ENCODE measurements at regions not wholly inside any gene's neighbourhood (a gene's known extent, or its start where the extent isn't known, plus 50 kb on each side); places are given as distances from the start of the nearest gene placed in this dataset.
"Not testable (repeated sequence)": the region's sequence is repeated elsewhere in the genome, so short reads cannot be mapped to it uniquely, and the experiment has no call there.

GRCh38 chr6:26829480-26829879 lies 169.9 kb upstream of the ZNF322 start:
- POLR2A ChIA-PET; DNase-seq (ENCODE audit: extremely low spot score); CTCF ChIA-PET: not testable (repeated sequence)

- DNase-seq (ENCODE audit: extremely low spot score); CTCF ChIA-PET; POLR2A ChIA-PET: not testable (repeated sequence)
These were observed 171.4 kb upstream of the ZNF322 start for GRCh38 chr6:26830992-26831391.

- POLR2A ChIA-PET; CTCF ChIA-PET; DNase-seq (ENCODE audit: extremely low spot score): not testable (repeated sequence)
These were observed 176.2 kb upstream of the ZNF322 start for GRCh38 chr6:26835707-26836106.

- CTCF ChIA-PET; DNase-seq (ENCODE audit: extremely low spot score); POLR2A ChIA-PET: not testable (repeated sequence)
These were observed 177.1 kb upstream of the ZNF322 start for GRCh38 chr6:26836657-26837056.

GRCh38 chr6:26844823-26845222 lies 185.3 kb upstream of the ZNF322 start:
- DNase-seq (ENCODE audit: extremely low spot score); CTCF ChIA-PET; POLR2A ChIA-PET: not testable (repeated sequence)

- CTCF ChIA-PET; DNase-seq (ENCODE audit: extremely low spot score); POLR2A ChIA-PET: not testable (repeated sequence)
These were observed 197.7 kb upstream of the ZNF322 start for GRCh38 chr6:26857289-26857688.

GRCh38 chr6:26859067-26859770 lies 199.7 kb upstream of the ZNF322 start:
- POLR2A ChIA-PET; DNase-seq (ENCODE audit: extremely low spot score); CTCF ChIA-PET: not testable (repeated sequence)

- CTCF ChIA-PET; POLR2A ChIA-PET; DNase-seq (ENCODE audit: extremely low spot score): not testable (repeated sequence)
These were observed 200.2 kb upstream of the ZNF322 start for GRCh38 chr6:26859771-26860163.

- POLR2A ChIA-PET; CTCF ChIA-PET; DNase-seq (ENCODE audit: extremely low spot score): not testable (repeated sequence)
These were observed 202.4 kb upstream of the ZNF322 start for GRCh38 chr6:26861913-26862312.

- CTCF ChIA-PET; DNase-seq (ENCODE audit: extremely low spot score); POLR2A ChIA-PET: not testable (repeated sequence)
- TF ChIP-seq CTBP1 (IDR thresholded peaks at IDR 0.05; ENCODE audit: borderline replicate concordance) = peak; percentile 55; the same call in 1 of the 2 replicates
- TF ChIP-seq ARNT (IDR thresholded peaks at IDR 0.05) = peak; percentile 48; the same call in 1 of the 2 replicates
- peak; percentile 86 for TF ChIP-seq PKNOX1 (IDR thresholded peaks at IDR 0.05)
These were observed 204.1 kb upstream of the ZNF322 start for GRCh38 chr6:26863641-26864040.

- CTCF ChIA-PET; POLR2A ChIA-PET; DNase-seq (ENCODE audit: extremely low spot score): not testable (repeated sequence)
These were observed 239.2 kb upstream of the ZNF322 start for GRCh38 chr6:26898785-26899184.

- CTCF ChIA-PET; DNase-seq (ENCODE audit: extremely low spot score); POLR2A ChIA-PET: not testable (repeated sequence)
These were observed 264.7 kb upstream of the ZNF322 start for GRCh38 chr6:26924206-26924605.

GRCh38 chr6:26928190-26928589 lies 268.6 kb upstream of the ZNF322 start:
- POLR2A ChIA-PET; DNase-seq (ENCODE audit: extremely low spot score); CTCF ChIA-PET: not testable (repeated sequence)
- peak; percentile 33; the same call in 1 of the 2 replicates for TF ChIP-seq PKNOX1 (IDR thresholded peaks at IDR 0.05)

- CTCF ChIA-PET; POLR2A ChIA-PET; DNase-seq (ENCODE audit: extremely low spot score): not testable (repeated sequence)
These were observed 277.7 kb upstream of the ZNF322 start for GRCh38 chr6:26937258-26937657.

- CTCF ChIA-PET; DNase-seq (ENCODE audit: extremely low spot score); POLR2A ChIA-PET: not testable (repeated sequence)
These were observed 291.7 kb upstream of the ZNF322 start for GRCh38 chr6:26951211-26951610.
